Endothelial cell of umbilical vein (primary cell): ENCODE measurements at regions not wholly inside any gene's neighbourhood (a gene's known extent, or its start where the extent isn't known, plus 50 kb on each side); places are given as distances from the start of the nearest gene placed in this dataset.

ENCODE experiments used
- BruUV-seq: library from RNA; stranded (reverse); fragments of 400-500 nt; replicated peaks from 2 replicates; lab custom pipeline; 2021; lab: Mats Ljungman, UMichigan
- CTCF ChIA-PET: fragments of 300-600, 350-600 bp; sonication (Branson Sonifier 250); formaldehyde crosslinking; loops from one replicate; lab custom pipeline; 2021; ENCODE audit warnings: antibody characterized with exemption, inconsistent platforms; lab: Charles Lee
- POLR2A ChIA-PET: fragments of 300-600, 350-600 bp; sonication (Branson Sonifier 250); formaldehyde crosslinking; loops from one replicate; lab custom pipeline; 2021; ENCODE audit warnings: antibody characterized with exemption, inconsistent platforms; lab: Charles Lee
- DNase-seq: peaks from one replicate; pipeline ENCODE4 v3.0.0-alpha.2; 2011; ENCODE audit warnings: low read depth, low spot score
- FAIRE-seq: peaks from 2 replicates; lab custom pipeline; 2011; peaks lifted over from hg19 to GRCh38; lab: Jason Lieb, UNC
- H2AFZ ChIP-seq: 2 replicates; pipeline ENCODE4 v1.6.0; 2012; ENCODE audit warnings: low read depth, low read length, control low read depth, inconsistent platforms
- H3K27ac ChIP-seq: 2 replicates; pipeline ENCODE4 v1.5.1; 2011; ENCODE audit warnings: low read depth, mild to moderate bottlenecking, control low read depth, low read length, moderate library complexity; ENCODE audit not compliant: insufficient read depth
- H3K27me3 ChIP-seq, 2 experiments: 2 replicates each; pipeline versions ENCODE4 v1.6.0 to v1.6.1; 2011; ENCODE audit warnings: low read length in 2 of 2, mixed read lengths in 1 of 2; ENCODE audit not compliant: control insufficient read depth in 2 of 2, insufficient read depth in 2 of 2
- H3K36me3 ChIP-seq, 2 experiments: 2 replicates in 1 of 2; 3 replicates in 1 of 2; pipeline ENCODE4 v1.5.1; 2011; ENCODE audit warnings: low read length in 2 of 2, mild to moderate bottlenecking in 1 of 2, moderate library complexity in 1 of 2; ENCODE audit not compliant: control insufficient read depth in 2 of 2, insufficient read depth in 2 of 2; ENCODE audit errors: extremely low read depth in 1 of 2
- H3K4me1 ChIP-seq: 3 replicates; pipeline ENCODE4 v1.5.1; 2011; ENCODE audit warnings: mild to moderate bottlenecking, low read length; ENCODE audit not compliant: control insufficient read depth, insufficient read depth; ENCODE audit errors: extremely low read depth
- H3K4me2 ChIP-seq: 2 replicates; pipeline ENCODE4 v1.6.1; 2011; ENCODE audit warnings: low read length, control low read depth, mixed read lengths; ENCODE audit not compliant: insufficient read depth
- H3K4me3 ChIP-seq, 3 experiments: fragments of 200-600 bp in 1 of 3; sonication (generic), shearing (Covaris generic) in 1 of 3; replicated peaks in 1 of 3; 2 replicates each; pipeline ENCODE4 v1.5.1; 2011 to 2016; ENCODE audit warnings: control low read depth in 3 of 3, low read length in 3 of 3, mild to moderate bottlenecking in 2 of 3, inconsistent platforms in 1 of 3, low read depth in 1 of 3, moderate library complexity in 1 of 3; ENCODE audit not compliant: insufficient read depth in 1 of 3
- H3K79me2 ChIP-seq: 2 replicates; pipeline ENCODE4 v1.6.0; 2012; ENCODE audit warnings: low read length, inconsistent platforms; ENCODE audit not compliant: control insufficient read depth, insufficient read depth
- H3K9ac ChIP-seq: replicated peaks from 2 replicates; pipeline ENCODE3; 2011; ENCODE audit warnings: low read length, control low read depth; ENCODE audit not compliant: insufficient read depth; ENCODE audit errors: extremely low read depth
- H3K9me1 ChIP-seq: replicated peaks from 3 replicates; pipeline ENCODE4 v1.6.0; 2011; ENCODE audit warnings: mild to moderate bottlenecking, low read length; ENCODE audit not compliant: control insufficient read depth, insufficient read depth; ENCODE audit errors: extremely low read depth
- H3K9me3 ChIP-seq: replicated peaks from 2 replicates; pipeline ENCODE4 v1.5.1; 2012; ENCODE audit warnings: low read length, inconsistent platforms; ENCODE audit not compliant: control insufficient read depth, insufficient read depth
- H4K20me1 ChIP-seq: replicated peaks from 2 replicates; pipeline ENCODE3; 2011; ENCODE audit warnings: mild to moderate bottlenecking, low read length; ENCODE audit not compliant: control insufficient read depth, insufficient read depth; ENCODE audit errors: extremely low read depth
- CTCF ChIP-seq, 2 donors: IDR thresholded peaks; 1 replicate in 1 of 2; 2 replicates in 1 of 2; pipeline ENCODE4 v1.5.1; 2011; ENCODE audit warnings: low read length in 2 of 2, mild to moderate bottlenecking in 2 of 2, moderate library complexity in 2 of 2, control low read depth in 1 of 2, inconsistent platforms in 1 of 2, low read depth in 1 of 2; ENCODE audit not compliant: insufficient read depth in 1 of 2; ENCODE audit errors: extremely low read depth in 1 of 2
- EZH2 ChIP-seq: IDR thresholded peaks from 2 replicates; pipeline ENCODE4 v1.6.1; 2012; ENCODE audit warnings: borderline replicate concordance, low read depth, mild to moderate bottlenecking, moderate library complexity, low read length, inconsistent platforms; ENCODE audit not compliant: severe bottlenecking
- FOS ChIP-seq: IDR thresholded peaks from 2 replicates; pipeline ENCODE4 v1.6.1; 2011; ENCODE audit warnings: mild to moderate bottlenecking, low read length, moderate library complexity, borderline replicate concordance; ENCODE audit not compliant: insufficient read depth
- GATA2 ChIP-seq: IDR thresholded peaks from 2 replicates; pipeline ENCODE4 v1.7.0; 2011; ENCODE audit warnings: low read depth, mild to moderate bottlenecking, moderate library complexity, mixed read lengths, low read length; ENCODE audit not compliant: insufficient read length, insufficient read depth
- JUN ChIP-seq: IDR thresholded peaks from 2 replicates; pipeline ENCODE4 v1.6.1; 2011; ENCODE audit warnings: borderline replicate concordance, low read depth; ENCODE audit not compliant: insufficient read length, insufficient read depth
- MAX ChIP-seq: IDR thresholded peaks from 2 replicates; pipeline ENCODE4 v1.6.1; 2011; ENCODE audit not compliant: insufficient read depth, insufficient read length
- MYC ChIP-seq: IDR thresholded peaks from one replicate; pipeline ENCODE4 v1.6.1; 2011; ENCODE audit warnings: mild to moderate bottlenecking, low read depth, low read length
- POLR2A ChIP-seq: IDR thresholded peaks from 2 replicates; pipeline ENCODE4 v1.6.1; 2012; ENCODE audit warnings: low read depth, mild to moderate bottlenecking, control low read depth, low read length
- POLR2AphosphoS5 ChIP-seq: IDR thresholded peaks from 2 replicates; pipeline ENCODE4 v1.6.1; 2012; ENCODE audit warnings: low read depth, mild to moderate bottlenecking, control low read depth, low read length, moderate library complexity; ENCODE audit not compliant: insufficient read depth
- dilution Hi-C: fragments of 300-500 bp; cut with MboI; formaldehyde crosslinking; loops from one replicate; pipeline ENCODE4 v1.15.0; 2019; ENCODE audit warnings: low sequenced_read_pairs; ENCODE audit not compliant: extremely low pct_ligation_motif_present
- intact Hi-C: fragments of 100-400 bp; cut with micrococcal nuclease; formaldehyde crosslinking; loops from one replicate; pipeline ENCODE4 v1.10.0; 2022

GRCh38 chr13:40328091-40328490 lies 338.4 kb downstream of the FOXO1 start:
- CTCF ChIA-PET = no interaction called here
- H3K36me3 ChIP-seq = no peaks in the 10 kb centered on the region
- H4K20me1 ChIP-seq = no peaks in the 10 kb centered on the region
- BruUV-seq = no TSS peak
- H3K9me1 ChIP-seq = no peaks in the 10 kb centered on the region
- no peak overlapping the region for H3K4me3 ChIP-seq
- FAIRE-seq (no peak), DNase-seq (no peak)
- no peak overlapping the region for H3K4me2 ChIP-seq
- H3K4me1 ChIP-seq = peaks cover 10% of the 10 kb centered on the region
- dilution Hi-C loops = no loop called here
- intact Hi-C loops = no loop called here
- no peaks in the 10 kb centered on the region for H3K27me3 ChIP-seq
- POLR2A ChIA-PET = no interaction called here
- H3K79me2 ChIP-seq = no peaks in the 10 kb centered on the region
- H3K9me3 ChIP-seq = no peaks in the 10 kb centered on the region
- H3K9ac ChIP-seq = no peak overlapping the region
- H2AFZ ChIP-seq = no peak overlapping the region
- no peak for TF ChIP-seq POLR2A
- no peak for TF ChIP-seq POLR2AphosphoS5
- TF ChIP-seq EZH2 = no peak
- TF ChIP-seq MYC = no peak
- TF ChIP-seq CTCF (IDR thresholded peaks at IDR 0.05; ENCODE audit: extremely low read depth in 1 of 2, insufficient read depth in 1 of 2, low read depth in 1 of 2, low read length in 2 of 2) = no peak
- no peak for TF ChIP-seq GATA2
- TF ChIP-seq JUN = no peak
- TF ChIP-seq FOS = no peak
- TF ChIP-seq MAX = no peak
- H3K27ac ChIP-seq = no peak overlapping the region
